ENCODE measurements at regions not wholly inside any gene's neighbourhood (a gene's known extent, or its start where the extent isn't known, plus 50 kb on each side); places are given as distances from the start of the nearest gene placed in this dataset.

- H3K23ac ChIP-seq (ENCODE audit: insufficient read length) = no peak overlapping the region
- H3K27me3 ChIP-seq (replicated peaks in 1 of 4; ENCODE audit: control insufficient read depth in 3 of 4, extremely low read depth in 1 of 4, insufficient read depth in 3 of 4, low read length in 3 of 4) = peaks cover 0 to under 1% (median 0%) of the 10 kb centered on the region in 4 experiments; a peak in 1 of 7 replicates
- no peaks in the 10 kb centered on the region for H3K79me1 ChIP-seq (ENCODE audit: low read depth, low read length)
- POLR2A ChIA-PET (ENCODE audit: partially characterized antibody) = no interaction called here
- no peak overlapping the region for H2BK12ac ChIP-seq (ENCODE audit: low read depth, low read length)
- CTCF ChIA-PET (ENCODE audit: partially characterized antibody) = interaction anchor here (0.7 to 1.1 kb wide), 2 partner anchors 7 to 44 kb away, joined by 3 to 4 read pairs; no protein-coding TSS in a partner anchor
- H4K5ac ChIP-seq (ENCODE audit: insufficient read length, low read depth, low read length) = no peak overlapping the region
- no peak overlapping the region for H2BK5ac ChIP-seq (ENCODE audit: low read depth, low read length)
- peaks cover 0 to under 1% (median 0%) of the 10 kb centered on the region in 4 experiments; a peak in 1 of 7 replicates for H3K4me1 ChIP-seq (replicated peaks in 1 of 4; ENCODE audit: control insufficient read depth in 3 of 4, insufficient read depth in 4 of 4, low read length in 3 of 4)
- H3K56ac ChIP-seq (replicated peaks; ENCODE audit: insufficient read length, low read depth, low read length) = no peak overlapping the region
- H3K27ac ChIP-seq (ENCODE audit: low read depth, low read length) = no peak overlapping the region
- no peaks in the 10 kb centered on the region for H3K23me2 ChIP-seq (ENCODE audit: low read depth, low read length)
- H3K79me2 ChIP-seq (ENCODE audit: control insufficient read depth in 1 of 2, insufficient read depth in 2 of 2, low read length in 2 of 2) = no peaks in the 10 kb centered on the region
- no peaks in the 10 kb centered on the region for H4K20me1 ChIP-seq (replicated peaks in 1 of 2; ENCODE audit: control insufficient read depth in 1 of 2, insufficient read depth in 2 of 2, low read length in 2 of 2)
- H3K18ac ChIP-seq (ENCODE audit: extremely low read depth, low read length) = no peak overlapping the region
- no peak overlapping the region for H2BK15ac ChIP-seq (ENCODE audit: low read length)
- no peak overlapping the region for H3K9ac ChIP-seq (replicated peaks in 1 of 4; ENCODE audit: extremely low read depth in 1 of 4, low read depth in 3 of 4, low read length in 3 of 4)
- H2AK5ac ChIP-seq (ENCODE audit: low read depth, low read length) = no peak overlapping the region
- H3K4me2 ChIP-seq (ENCODE audit: insufficient read depth in 1 of 2, low read depth in 2 of 2, low read length in 2 of 2) = no peak overlapping the region
- H3K9me3 ChIP-seq (ENCODE audit: insufficient read depth in 2 of 2, low read depth in 1 of 2, low read length in 1 of 2) = no peaks in the 10 kb centered on the region
- no peak for FAIRE-seq
- no peak overlapping the region for H4K91ac ChIP-seq (replicated peaks; ENCODE audit: insufficient read length, low read length)
- H2BK120ac ChIP-seq (replicated peaks; ENCODE audit: low read depth, low read length) = no peak overlapping the region
- H3K14ac ChIP-seq (ENCODE audit: insufficient read length) = no peak overlapping the region
- no peak for DNase-seq (ENCODE audit: low read depth in 1 of 2, low spot score in 2 of 2)
- no peak overlapping the region for H2BK20ac ChIP-seq (ENCODE audit: low read length)
- no peak overlapping the region for H4K8ac ChIP-seq (ENCODE audit: extremely low read depth, insufficient read depth, low read length)
- no peak overlapping the region for H3K4me3 ChIP-seq (ENCODE audit: extremely low read depth in 1 of 4, insufficient read depth in 2 of 4, low read depth in 3 of 4, low read length in 4 of 4)
- WGBS, 2 experiments (ENCODE audit: extremely low coverage in 1 of 2, insufficient coverage in 1 of 2, insufficient read length in 1 of 2, insufficient replicate concordance in 2 of 2, low coverage in 1 of 2, low lambda C conversion rate in 2 of 2, missing lambda C conversion rate in 1 of 2) = 85% methylated on average over 8 of the region's 8 CpGs; no CpG with 5 or more reads in 1 of the 2 experiments
- no peak overlapping the region for H2AFZ ChIP-seq (ENCODE audit: low read length)
- H3K36me3 ChIP-seq (ENCODE audit: control insufficient read depth in 2 of 4, insufficient read depth in 4 of 4, low read length in 3 of 4) = no peaks in the 10 kb centered on the region
- H3K4ac ChIP-seq (replicated peaks; ENCODE audit: insufficient read length, low read depth, low read length) = no peak overlapping the region
- TF ChIP-seq MAFK (IDR thresholded peaks at IDR 0.05; ENCODE audit: low read depth, low read length) (no peak), BRCA1 (IDR thresholded peaks at IDR 0.05; ENCODE audit: low read depth, low read length) (no peak), JUND (IDR thresholded peaks at IDR 0.05; ENCODE audit: low read length) (no peak), SAP30 (IDR thresholded peaks at IDR 0.05; ENCODE audit: insufficient read depth, insufficient replicate concordance, low read length) (no peak), EGR1 (IDR thresholded peaks at IDR 0.05; ENCODE audit: borderline replicate concordance, low read depth, low read length) (no peak), TEAD4 (IDR thresholded peaks at IDR 0.05; ENCODE audit: low read depth, low read length) (no peak), TAF1 (IDR thresholded peaks at IDR 0.05; ENCODE audit: low read depth, low read length) (no peak), HDAC6 (IDR thresholded peaks at IDR 0.05; ENCODE audit: low read depth, low read length) (no peak), RBBP5 (IDR thresholded peaks at IDR 0.05; ENCODE audit: borderline replicate concordance, low read depth, low read length) (no peak), TAF7 (optimal IDR thresholded peaks at IDR 0.05; ENCODE audit: borderline replicate concordance, low read depth, low read length) (no peak), USF2 (IDR thresholded peaks at IDR 0.05; ENCODE audit: low read length) (no peak), SP4 (IDR thresholded peaks at IDR 0.05; ENCODE audit: low read length) (no peak), E2F6 (IDR thresholded peaks at IDR 0.05) (no peak), SUZ12 (IDR thresholded peaks at IDR 0.05; ENCODE audit: low read length) (no peak)
These were observed 162.8 kb upstream of the TBX3 start for GRCh38 chr12:114846771-114847170.

Data from H1 (cell line).